ENCODE measurements at regions not wholly inside any gene's neighbourhood (a gene's known extent, or its start where the extent isn't known, plus 50 kb on each side); places are given as distances from the start of the nearest gene placed in this dataset.

- H3K9me3 ChIP-seq (ENCODE audit: control insufficient read depth in 2 of 3, insufficient read depth in 1 of 3, low read length in 3 of 3): no peaks in the 10 kb centered on the region
- H3K36me3 ChIP-seq (ENCODE audit: control insufficient read depth in 2 of 3, insufficient read depth in 3 of 3, low read length in 3 of 3): no peaks in the 10 kb centered on the region
- intact Hi-C loops (cut with DNase I): no loop called here
- TF ChIP-seq CTCF (IDR thresholded peaks at IDR 0.05; ENCODE audit: borderline replicate concordance, extremely low read depth, insufficient read depth): no peak
- FAIRE-seq (no peak), DNase-seq (no peak)
- no peaks in the 10 kb centered on the region for H3K4me1 ChIP-seq (ENCODE audit: control insufficient read depth in 2 of 3, insufficient read depth in 2 of 3, low read depth in 1 of 3, low read length in 3 of 3)
- no peak overlapping the region for H3K4me3 ChIP-seq (ENCODE audit: low read length in 3 of 3)
- H3K27ac ChIP-seq (ENCODE audit: low read depth in 2 of 2, low read length in 2 of 2): no peak overlapping the region
- no peaks in the 10 kb centered on the region for H3K27me3 ChIP-seq (ENCODE audit: control insufficient read depth, insufficient read depth, low read length)
- no peak overlapping the region for H3K9ac ChIP-seq (ENCODE audit: low read length in 3 of 3)
Measured at GRCh38 chr2:220850116-220850515, 722.0 kb downstream of the EPHA4 start.

GRCh38 chr2:220855296-220855695 lies 716.8 kb downstream of the EPHA4 start:
- intact Hi-C loops (cut with DNase I): no loop called here
- no peaks in the 10 kb centered on the region for H3K36me3 ChIP-seq (ENCODE audit: control insufficient read depth in 2 of 3, insufficient read depth in 3 of 3, low read length in 3 of 3)
- H3K27ac ChIP-seq (ENCODE audit: low read depth in 2 of 2, low read length in 2 of 2): no peak overlapping the region
- H3K9me3 ChIP-seq (ENCODE audit: control insufficient read depth in 2 of 3, insufficient read depth in 1 of 3, low read length in 3 of 3): no peaks in the 10 kb centered on the region
- no peaks in the 10 kb centered on the region for H3K27me3 ChIP-seq (ENCODE audit: control insufficient read depth, insufficient read depth, low read length)
- no peak overlapping the region for H3K4me3 ChIP-seq (ENCODE audit: low read length in 3 of 3)
- FAIRE-seq (no peak), DNase-seq (no peak)
- no peak overlapping the region for H3K9ac ChIP-seq (ENCODE audit: low read length in 3 of 3)
- TF ChIP-seq CTCF (IDR thresholded peaks at IDR 0.05; ENCODE audit: borderline replicate concordance, extremely low read depth, insufficient read depth): no peak
- no peaks in the 10 kb centered on the region for H3K4me1 ChIP-seq (ENCODE audit: control insufficient read depth in 2 of 3, insufficient read depth in 2 of 3, low read depth in 1 of 3, low read length in 3 of 3)

- intact Hi-C loops (cut with DNase I): no loop called here
- Histone ChIP-seq H3K4me1 (ENCODE audit: control insufficient read depth in 2 of 3, insufficient read depth in 2 of 3, low read depth in 1 of 3, low read length in 3 of 3) (no peaks in the 10 kb centered on the region), H3K27me3 (ENCODE audit: control insufficient read depth, insufficient read depth, low read length) (no peaks in the 10 kb centered on the region), H3K9me3 (ENCODE audit: control insufficient read depth in 2 of 3, insufficient read depth in 1 of 3, low read length in 3 of 3) (no peaks in the 10 kb centered on the region), H3K27ac (ENCODE audit: low read depth in 2 of 2, low read length in 2 of 2) (no peak overlapping the region), H3K9ac (ENCODE audit: low read length in 3 of 3) (no peak overlapping the region), H3K36me3 (ENCODE audit: control insufficient read depth in 2 of 3, insufficient read depth in 3 of 3, low read length in 3 of 3) (no peaks in the 10 kb centered on the region), H3K4me3 (ENCODE audit: low read length in 3 of 3) (no peak overlapping the region)
- TF ChIP-seq CTCF (IDR thresholded peaks at IDR 0.05; ENCODE audit: borderline replicate concordance, extremely low read depth, insufficient read depth): no peak
- FAIRE-seq (no peak), DNase-seq (no peak)
Measured at GRCh38 chr2:220856486-220856885, 715.6 kb downstream of the EPHA4 start.

GRCh38 chr2:220857368-220857767 lies 714.7 kb downstream of the EPHA4 start:
- intact Hi-C loops (cut with DNase I): no loop called here
- no peaks in the 10 kb centered on the region for H3K27me3 ChIP-seq (ENCODE audit: control insufficient read depth, insufficient read depth, low read length)
- H3K36me3 ChIP-seq (ENCODE audit: control insufficient read depth in 2 of 3, insufficient read depth in 3 of 3, low read length in 3 of 3): no peaks in the 10 kb centered on the region
- H3K9ac ChIP-seq (ENCODE audit: low read length in 3 of 3): no peak overlapping the region
- no peak for TF ChIP-seq CTCF (IDR thresholded peaks at IDR 0.05; ENCODE audit: borderline replicate concordance, extremely low read depth, insufficient read depth)
- no peak overlapping the region for H3K27ac ChIP-seq (ENCODE audit: low read depth in 2 of 2, low read length in 2 of 2)
- no peaks in the 10 kb centered on the region for H3K4me1 ChIP-seq (ENCODE audit: control insufficient read depth in 2 of 3, insufficient read depth in 2 of 3, low read depth in 1 of 3, low read length in 3 of 3)
- H3K4me3 ChIP-seq (ENCODE audit: low read length in 3 of 3): no peak overlapping the region
- H3K9me3 ChIP-seq (ENCODE audit: control insufficient read depth in 2 of 3, insufficient read depth in 1 of 3, low read length in 3 of 3): no peaks in the 10 kb centered on the region
- FAIRE-seq (no peak), DNase-seq (no peak)

Measured in kidney (tissue), 13 donors.